Esophagus muscularis mucosa (tissue), 4 donors: ENCODE measurements at regions not wholly inside any gene's neighbourhood (a gene's known extent, or its start where the extent isn't known, plus 50 kb on each side); places are given as distances from the start of the nearest gene placed in this dataset.

ENCODE experiments used
- DNase-seq: peaks from one replicate; pipeline ENCODE4 v3.0.0-alpha.2; 2017; ENCODE audit errors: extremely low spot score
- H3K27ac ChIP-seq, 4 donors: fragments of 200-600 bp; sonication (generic); replicated peaks in 1 of 4; 1 replicate in 3 of 4; 2 replicates in 1 of 4; pipeline ENCODE4 v1.5.1; 2016 to 2019; ENCODE audit warnings: mild to moderate bottlenecking in 1 of 4
- H3K27me3 ChIP-seq, 4 donors: fragments of 200-600 bp; sonication (generic); one replicate each; pipeline versions ENCODE4 v1.5.1 to v1.6.0; 2016 to 2019
- H3K36me3 ChIP-seq, 4 donors: fragments of 200-600 bp; sonication (generic); one replicate each; pipeline ENCODE4 v1.5.1; 2016 to 2019
- H3K4me1 ChIP-seq, 4 donors: fragments of 200-600 bp; sonication (generic); one replicate each; pipeline ENCODE4 v1.5.1; 2016 to 2019
- H3K4me3 ChIP-seq, 4 donors: fragments of 200-600 bp; sonication (generic); 1 replicate in 2 of 4; 2 replicates in 2 of 4; pipeline ENCODE4 v1.5.1; 2016 to 2019; ENCODE audit warnings: mild to moderate bottlenecking in 4 of 4, moderate library complexity in 1 of 4
- H3K9me3 ChIP-seq, 4 donors: fragments of 200-600 bp; sonication (generic); 1 replicate in 3 of 4; 2 replicates in 1 of 4; pipeline ENCODE4 v1.5.1; 2016 to 2019
- CTCF ChIP-seq, 3 experiments: fragments of 200-600 bp in 2 of 3; fragments of 450-650 bp in 1 of 3; sonication (generic) in 2 of 3; IDR thresholded peaks; one replicate each; pipeline ENCODE4 v1.5.1; 2017 to 2019; ENCODE audit warnings: antibody characterized with exemption in 3 of 3, mild to moderate bottlenecking in 2 of 3, moderate library complexity in 1 of 3
- EP300 ChIP-seq: sonication (generic); formaldehyde crosslinking; IDR thresholded peaks from one replicate; pipeline ENCODE4 v1.6.1; 2017; ENCODE audit warnings: antibody characterized with exemption
- POLR2A ChIP-seq: fragments of 450-650 bp; IDR thresholded peaks from one replicate; pipeline ENCODE4 v1.6.1; 2017; ENCODE audit warnings: antibody characterized with exemption, moderate library complexity, mild to moderate bottlenecking, low read depth
- POLR2AphosphoS5 ChIP-seq, 2 donors: sonication (generic); formaldehyde crosslinking; IDR thresholded peaks; one replicate each; pipeline ENCODE4 v1.6.1; 2017; ENCODE audit warnings: antibody characterized with exemption in 2 of 2
- WGBS: methylation state at CpG from one replicate; pipeline ENCODE4 v1.1.5; 2018; 5-methylcytosine and 5-hydroxymethylcytosine counted together
- intact Hi-C: fragments of 100-400 bp; cut with DNase I; formaldehyde crosslinking; loops from one replicate; pipeline ENCODE4 v1.15.1; 2023

- WGBS = 92% methylated on average over 2 of the region's 2 CpGs
These were observed 249.1 kb upstream of the PREP start for GRCh38 chr6:105651969-105652368.

GRCh38 chr6:105650347-105650746 lies 247.5 kb upstream of the PREP start:
- Histone ChIP-seq H3K27me3 (no peaks in the 10 kb centered on the region), H3K4me3 (no peak overlapping the region), H3K36me3 (no peaks in the 10 kb centered on the region), H3K27ac (no peak overlapping the region), H3K9me3 (peaks cover 0 to 3% (median 0%) of the 10 kb centered on the region in 4 donors), H3K4me1 (peaks cover 3 to 15% (median 11%) of the 10 kb centered on the region in 4 donors)
- DNase-seq = no peak
- intact Hi-C loops = no loop called here
- TF ChIP-seq CTCF (IDR thresholded peaks at IDR 0.05) = no peak
- no peak for TF ChIP-seq POLR2A
- TF ChIP-seq EP300 = no peak
- no peak for TF ChIP-seq POLR2AphosphoS5 (IDR thresholded peaks at IDR 0.05)
- WGBS = 69% methylated on average over 1 of the region's 1 CpG

More at GRCh38 chr6:105651969-105652368, 249.1 kb upstream of the PREP start:
- intact Hi-C loops = no loop called here
- Histone ChIP-seq H3K4me3 (no peak overlapping the region), H3K27ac (no peak overlapping the region), H3K9me3 (peaks cover 0 to 3% (median 0%) of the 10 kb centered on the region in 4 donors), H3K27me3 (no peaks in the 10 kb centered on the region), H3K36me3 (no peaks in the 10 kb centered on the region), H3K4me1 (no peaks in the 10 kb centered on the region)
- DNase-seq = no peak
- no peak for TF ChIP-seq EP300
- no peak for TF ChIP-seq POLR2AphosphoS5 (IDR thresholded peaks at IDR 0.05)
- no peak for TF ChIP-seq POLR2A
- no peak for TF ChIP-seq CTCF (IDR thresholded peaks at IDR 0.05)

- no peak for DNase-seq
- Histone ChIP-seq H3K4me1 (peaks cover 4 to 25% (median 22%) of the 10 kb centered on the region in 4 donors), H3K4me3 (no peak overlapping the region), H3K27ac (no peak overlapping the region), H3K36me3 (no peaks in the 10 kb centered on the region), H3K9me3 (peaks cover 0 to 3% (median 0%) of the 10 kb centered on the region in 4 donors), H3K27me3 (no peaks in the 10 kb centered on the region)
- WGBS = 96% methylated on average over 1 of the region's 1 CpG
- intact Hi-C loops = no loop called here
- TF ChIP-seq EP300 = no peak
- no peak for TF ChIP-seq POLR2A
- no peak for TF ChIP-seq CTCF (IDR thresholded peaks at IDR 0.05)
- TF ChIP-seq POLR2AphosphoS5 (IDR thresholded peaks at IDR 0.05) = no peak
These were observed 246.3 kb upstream of the PREP start for GRCh38 chr6:105649192-105649591.

- Histone ChIP-seq H3K9me3 (no peaks in the 10 kb centered on the region), H3K27ac (no peak overlapping the region), H3K4me1 (peaks cover 4 to 33% (median 30%) of the 10 kb centered on the region in 4 donors), H3K27me3 (no peaks in the 10 kb centered on the region), H3K4me3 (no peak overlapping the region), H3K36me3 (no peaks in the 10 kb centered on the region)
- no peak for TF ChIP-seq POLR2AphosphoS5 (IDR thresholded peaks at IDR 0.05)
- TF ChIP-seq EP300 = no peak
- no peak for TF ChIP-seq POLR2A
- no peak for TF ChIP-seq CTCF (IDR thresholded peaks at IDR 0.05)
- intact Hi-C loops = no loop called here
- DNase-seq = no peak
- WGBS = 90% methylated on average over 4 of the region's 4 CpGs
These were observed 245.4 kb upstream of the PREP start for GRCh38 chr6:105648276-105648675.

- TF ChIP-seq EP300 = no peak
- no peak for TF ChIP-seq POLR2A
- TF ChIP-seq CTCF (IDR thresholded peaks at IDR 0.05) = no peak
- no peak for TF ChIP-seq POLR2AphosphoS5 (IDR thresholded peaks at IDR 0.05)
- H3K4me1 ChIP-seq = peaks cover 4 to 33% (median 30%) of the 10 kb centered on the region in 4 donors
- H3K4me3 ChIP-seq = no peak overlapping the region
- no peaks in the 10 kb centered on the region for H3K36me3 ChIP-seq
- intact Hi-C loops = no loop called here
- peak overlapping the region in 3 of 4 donors; percentile 61 to 80 (median 75) for H3K27ac ChIP-seq
- H3K9me3 ChIP-seq = no peaks in the 10 kb centered on the region
- no peak for DNase-seq
- 85% methylated on average over 5 of the region's 5 CpGs for WGBS
- H3K27me3 ChIP-seq = no peaks in the 10 kb centered on the region
These were observed 243.5 kb upstream of the PREP start for GRCh38 chr6:105646391-105646867.
